Panc1 (cell line): ENCODE measurements at regions not wholly inside any gene's neighbourhood (a gene's known extent, or its start where the extent isn't known, plus 50 kb on each side); places are given as distances from the start of the nearest gene placed in this dataset.
"Not testable (repeated sequence)": the region's sequence is repeated elsewhere in the genome, so short reads cannot be mapped to it uniquely, and the experiment has no call there.

Experiments
- ATAC-seq: fragments of 200-7000 bp; cut with Tn5 transposase; 2 replicates; pipeline ENCODE4 v1.9.1; 2020; ENCODE audit warnings: mild to moderate bottlenecking, moderate library complexity
- BruUV-seq: library from RNA; stranded (reverse); fragments of 400-500 nt; replicated peaks from 2 replicates; lab custom pipeline; 2021; lab: Mats Ljungman, UMichigan
- CTCF ChIA-PET: fragments of 300-600 bp; sonication (Branson Sonifier 250); formaldehyde crosslinking; loops from one replicate; lab custom pipeline; 2022; ENCODE audit warnings: antibody characterized with exemption; lab: Charles Lee
- POLR2A ChIA-PET: fragments of 300-600 bp; sonication (Branson Sonifier 250); formaldehyde crosslinking; loops from one replicate; lab custom pipeline; 2022; ENCODE audit warnings: antibody characterized with exemption; lab: Charles Lee
- DNase-seq: peaks from one replicate; pipeline ENCODE4 v3.0.0-alpha.2; 2010; ENCODE audit warnings: low read depth, low spot score
- H3K27ac ChIP-seq: 2 replicates; pipeline ENCODE4 v1.5.1; 2011; ENCODE audit warnings: mild to moderate bottlenecking, low read length, inconsistent platforms
- H3K27me3 ChIP-seq: fragments of 200-500 bp; sonication (Bioruptor generic); 2 replicates; pipeline ENCODE4 v1.6.0; 2014; ENCODE audit warnings: low read length, inconsistent platforms; ENCODE audit not compliant: control insufficient read depth, insufficient read depth
- H3K36me3 ChIP-seq: fragments of 200-500 bp; sonication (Bioruptor generic); 2 replicates; pipeline ENCODE4 v1.5.1; 2014; ENCODE audit warnings: inconsistent platforms, mild to moderate bottlenecking, low read length, moderate library complexity; ENCODE audit not compliant: control insufficient read depth, insufficient read depth
- H3K4me1 ChIP-seq: 2 replicates; pipeline ENCODE4 v1.5.1; 2011; ENCODE audit warnings: inconsistent platforms, mild to moderate bottlenecking, low read length, moderate library complexity; ENCODE audit not compliant: control insufficient read depth, insufficient read depth
- H3K4me3 ChIP-seq, 2 experiments: 2 replicates each; pipeline ENCODE4 v1.5.1; 2011 to 2012; ENCODE audit warnings: low read depth in 2 of 2, low read length in 2 of 2, mild to moderate bottlenecking in 2 of 2, inconsistent platforms in 1 of 2, moderate library complexity in 1 of 2
- H3K9me3 ChIP-seq: fragments of 200-500 bp; sonication (Bioruptor generic); 2 replicates; pipeline ENCODE4 v1.5.1; 2014; ENCODE audit warnings: low read depth, mild to moderate bottlenecking, inconsistent platforms, low read length, moderate library complexity; ENCODE audit not compliant: control insufficient read depth, insufficient read depth
- CTCF ChIP-seq: fragments of 450-650 bp; IDR thresholded peaks from 2 replicates; pipeline ENCODE4 v1.5.1; 2017; ENCODE audit warnings: mild to moderate bottlenecking
- POLR2AphosphoS5 ChIP-seq: IDR thresholded peaks from 2 replicates; pipeline ENCODE4 v1.6.1; 2012; ENCODE audit warnings: mild to moderate bottlenecking, low read depth, low read length, moderate library complexity
- REST ChIP-seq, 2 experiments: IDR thresholded peaks; 2 replicates each; pipeline ENCODE4 v1.6.1; 2011 to 2012; ENCODE audit warnings: low read depth in 2 of 2, control low read depth in 1 of 2, low read length in 1 of 2, mild to moderate bottlenecking in 1 of 2, moderate library complexity in 1 of 2; ENCODE audit not compliant: insufficient read depth in 1 of 2
- SIN3A ChIP-seq: IDR thresholded peaks from 2 replicates; pipeline ENCODE4 v1.6.1; 2012; ENCODE audit warnings: low read depth, mild to moderate bottlenecking, low read length, moderate library complexity, borderline replicate concordance; ENCODE audit not compliant: insufficient read depth
- TCF7L2 ChIP-seq: IDR thresholded peaks from 2 replicates; pipeline ENCODE4 v1.6.1; 2011; ENCODE audit warnings: mild to moderate bottlenecking, low read depth, low read length, inconsistent platforms
- in situ Hi-C: cut with HindIII; loops from 2 replicates; pipeline ENCODE4 v1.10.0; 2016; ENCODE audit warnings: low sequenced_read_pairs, low pct_unique_long_range_greater_than_20kb
- intact Hi-C: fragments of 100-400 bp; cut with micrococcal nuclease; formaldehyde crosslinking; loops from one replicate; pipeline ENCODE4 v1.10.0; 2022; ENCODE audit not compliant: unreplicated experiment

GRCh38 chr18:6537475-6537874 is 122.8 kb upstream of the L3MBTL4 start:
- H3K36me3 ChIP-seq, result no peaks in the 10 kb centered on the region
- no peaks in the 10 kb centered on the region for H3K9me3 ChIP-seq
- no peaks in the 10 kb centered on the region for H3K27me3 ChIP-seq
- intact Hi-C loops, result no loop called here
- in situ Hi-C loops, result no loop called here
- POLR2A ChIA-PET, result no interaction called here
- CTCF ChIA-PET, result no interaction called here
- TF ChIP-seq TCF7L2 (no peak), POLR2AphosphoS5 (no peak), SIN3A (no peak)
- no peak overlapping the region for H3K27ac ChIP-seq
- DNase-seq (no peak), ATAC-seq (no peak)
- no peaks in the 10 kb centered on the region for H3K4me1 ChIP-seq
- no peak overlapping the region for H3K4me3 ChIP-seq
- no TSS peak for BruUV-seq

GRCh38 chr18:6541131-6541679 is 126.5 kb upstream of the L3MBTL4 start:
- DNase-seq, in situ Hi-C loops, H3K9me3 ChIP-seq, H3K4me3 ChIP-seq, BruUV-seq, H3K27ac ChIP-seq, H3K4me1 ChIP-seq, intact Hi-C loops, CTCF ChIA-PET, POLR2A ChIA-PET, ATAC-seq, H3K36me3 ChIP-seq, H3K27me3 ChIP-seq: not testable (repeated sequence)
- peak; percentile 31; the same call in 1 of the 2 replicates for TF ChIP-seq CTCF

GRCh38 chr18:6542296-6542695 is 127.6 kb upstream of the L3MBTL4 start:
- in situ Hi-C loops, result no loop called here
- no peak for ATAC-seq
- POLR2A ChIA-PET, result no interaction called here
- intact Hi-C loops, result no loop called here
- Histone ChIP-seq H3K4me1 (no peaks in the 10 kb centered on the region), H3K36me3 (no peaks in the 10 kb centered on the region), H3K4me3 (no peak overlapping the region), H3K9me3 (no peaks in the 10 kb centered on the region), H3K27me3 (no peaks in the 10 kb centered on the region), H3K27ac (no peak overlapping the region)
- CTCF ChIA-PET, result no interaction called here
- TF ChIP-seq POLR2AphosphoS5, result no peak
- TF ChIP-seq TCF7L2, result no peak
- no peak for TF ChIP-seq REST (IDR thresholded peaks at IDR 0.05; ENCODE audit: insufficient read depth in 1 of 2, low read depth in 2 of 2, low read length in 1 of 2)
- no peak for TF ChIP-seq CTCF
- TF ChIP-seq SIN3A, result no peak
- no TSS peak for BruUV-seq
- no peak for DNase-seq
